Upper lobe of right lung (tissue), 1 donor: ENCODE measurements at regions not wholly inside any gene's neighbourhood (a gene's known extent, or its start where the extent isn't known, plus 50 kb on each side); places are given as distances from the start of the nearest gene placed in this dataset.

Source experiments
- ATAC-seq: fragments of 200-7000 bp; cut with Tn5 transposase; one replicate; pipeline ENCODE4 v1.9.1; 2020; ENCODE audit warnings: mild to moderate bottlenecking, moderate library complexity
- DNase-seq: peaks from one replicate; pipeline ENCODE4 v3.0.0-alpha.2; 2020
- H3K27ac ChIP-seq: fragments of 200-600 bp; one replicate; pipeline ENCODE4 v1.8.0; 2022
- H3K27me3 ChIP-seq: fragments of 200-600 bp; one replicate; pipeline ENCODE4 v1.8.0; 2022; ENCODE audit warnings: mild to moderate bottlenecking
- H3K36me3 ChIP-seq: fragments of 200-600 bp; one replicate; pipeline ENCODE4 v1.8.0; 2022
- H3K4me1 ChIP-seq: fragments of 200-600 bp; one replicate; pipeline ENCODE4 v1.8.0; 2022
- H3K4me3 ChIP-seq: fragments of 200-600 bp; one replicate; pipeline ENCODE4 v1.8.0; 2022; ENCODE audit warnings: mild to moderate bottlenecking
- H3K9me3 ChIP-seq: fragments of 200-600 bp; one replicate; pipeline ENCODE4 v1.8.0; 2022
- intact Hi-C: fragments of 100-400 bp; cut with DNase I; formaldehyde crosslinking; loops from one replicate; pipeline ENCODE4 v1.11.0; 2022
- TF ChIP-seq, protein P1 (sequence below): fragments of 200-600 bp; IDR thresholded peaks from one replicate; pipeline ENCODE4 v1.8.0; 2022; ENCODE audit warnings: antibody characterized with exemption
- donor health status: DM: no; HTN: yes; CAD: no; lungs with severe emphysema.

DNA sequence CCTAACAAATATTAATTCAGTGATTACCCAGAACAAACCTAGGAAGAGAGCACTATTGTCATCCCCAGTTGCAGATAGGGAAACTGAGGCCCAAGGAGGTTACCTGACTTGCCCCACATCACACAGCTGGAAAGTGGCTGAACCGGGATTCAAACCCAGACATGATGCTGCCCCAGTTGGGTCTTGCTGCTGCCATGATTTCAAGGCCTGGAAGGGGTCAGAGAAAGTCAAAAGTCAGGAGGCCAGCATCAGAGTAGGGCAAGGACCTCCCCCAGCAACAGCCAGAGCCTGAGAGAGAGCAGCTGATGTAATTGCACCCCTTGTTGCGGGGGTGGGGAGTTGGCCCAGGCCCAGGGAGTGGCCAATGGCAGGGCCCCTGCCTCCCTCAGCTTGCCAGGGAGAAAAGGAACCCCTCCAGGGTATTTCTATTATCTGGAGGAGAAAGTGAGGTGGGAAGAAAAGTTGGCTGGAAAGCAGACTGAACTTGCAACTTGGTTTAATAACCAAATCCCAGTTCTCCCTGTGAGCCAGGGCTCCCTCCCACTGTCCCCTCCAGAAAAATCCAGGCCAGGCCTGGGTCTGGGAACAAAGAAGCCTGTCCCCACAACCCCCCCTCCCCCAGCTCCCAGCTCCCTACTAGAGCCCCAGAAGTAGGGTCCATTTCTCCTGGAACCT lies 83.6 kb downstream of the MRPL14 start:
- no peaks in the 10 kb centered on the region for H3K4me1 ChIP-seq
- H3K9me3 ChIP-seq = no peaks in the 10 kb centered on the region
- H3K27ac ChIP-seq = no peak overlapping the region
- no peaks in the 10 kb centered on the region for H3K27me3 ChIP-seq
- DNase-seq (no peak), ATAC-seq (no peak)
- TF ChIP-seq, protein P1, sequence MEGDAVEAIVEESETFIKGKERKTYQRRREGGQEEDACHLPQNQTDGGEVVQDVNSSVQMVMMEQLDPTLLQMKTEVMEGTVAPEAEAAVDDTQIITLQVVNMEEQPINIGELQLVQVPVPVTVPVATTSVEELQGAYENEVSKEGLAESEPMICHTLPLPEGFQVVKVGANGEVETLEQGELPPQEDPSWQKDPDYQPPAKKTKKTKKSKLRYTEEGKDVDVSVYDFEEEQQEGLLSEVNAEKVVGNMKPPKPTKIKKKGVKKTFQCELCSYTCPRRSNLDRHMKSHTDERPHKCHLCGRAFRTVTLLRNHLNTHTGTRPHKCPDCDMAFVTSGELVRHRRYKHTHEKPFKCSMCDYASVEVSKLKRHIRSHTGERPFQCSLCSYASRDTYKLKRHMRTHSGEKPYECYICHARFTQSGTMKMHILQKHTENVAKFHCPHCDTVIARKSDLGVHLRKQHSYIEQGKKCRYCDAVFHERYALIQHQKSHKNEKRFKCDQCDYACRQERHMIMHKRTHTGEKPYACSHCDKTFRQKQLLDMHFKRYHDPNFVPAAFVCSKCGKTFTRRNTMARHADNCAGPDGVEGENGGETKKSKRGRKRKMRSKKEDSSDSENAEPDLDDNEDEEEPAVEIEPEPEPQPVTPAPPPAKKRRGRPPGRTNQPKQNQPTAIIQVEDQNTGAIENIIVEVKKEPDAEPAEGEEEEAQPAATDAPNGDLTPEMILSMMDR = no peak
- no peak overlapping the region for H3K4me3 ChIP-seq
- intact Hi-C loops = no loop called here
- H3K36me3 ChIP-seq = no peaks in the 10 kb centered on the region

DNA sequence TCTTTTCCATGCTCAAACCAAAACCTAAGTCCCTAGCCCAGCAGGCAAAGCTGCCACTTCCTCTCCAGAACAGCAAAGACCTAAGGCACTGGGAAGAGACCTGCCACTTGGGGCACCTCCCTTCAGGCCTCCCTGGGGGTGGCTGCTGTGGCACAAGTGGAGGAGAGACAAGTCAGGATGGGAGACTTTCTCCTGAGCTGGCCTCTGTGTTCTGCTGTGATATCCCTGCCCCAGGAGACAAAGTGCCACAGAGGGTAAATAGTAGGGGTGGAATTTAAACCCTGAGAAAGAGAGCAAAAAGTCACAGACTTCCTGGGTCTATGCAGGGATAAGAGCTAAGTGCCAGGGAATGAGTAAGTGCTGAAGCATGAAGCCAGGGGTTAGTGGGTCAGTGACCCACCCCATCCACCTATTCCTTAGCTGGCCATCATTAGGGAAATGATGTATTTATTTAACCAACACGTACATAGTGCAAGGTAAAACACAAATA lies 84.2 kb downstream of the MRPL14 start:
- Histone ChIP-seq H3K36me3 (no peaks in the 10 kb centered on the region), H3K27me3 (no peaks in the 10 kb centered on the region), H3K9me3 (no peaks in the 10 kb centered on the region), H3K4me3 (no peak overlapping the region), H3K4me1 (no peaks in the 10 kb centered on the region), H3K27ac (no peak overlapping the region)
- ATAC-seq (no peak), DNase-seq (no peak)
- intact Hi-C loops = no loop called here
- TF ChIP-seq, protein P1 = no peak

DNA sequence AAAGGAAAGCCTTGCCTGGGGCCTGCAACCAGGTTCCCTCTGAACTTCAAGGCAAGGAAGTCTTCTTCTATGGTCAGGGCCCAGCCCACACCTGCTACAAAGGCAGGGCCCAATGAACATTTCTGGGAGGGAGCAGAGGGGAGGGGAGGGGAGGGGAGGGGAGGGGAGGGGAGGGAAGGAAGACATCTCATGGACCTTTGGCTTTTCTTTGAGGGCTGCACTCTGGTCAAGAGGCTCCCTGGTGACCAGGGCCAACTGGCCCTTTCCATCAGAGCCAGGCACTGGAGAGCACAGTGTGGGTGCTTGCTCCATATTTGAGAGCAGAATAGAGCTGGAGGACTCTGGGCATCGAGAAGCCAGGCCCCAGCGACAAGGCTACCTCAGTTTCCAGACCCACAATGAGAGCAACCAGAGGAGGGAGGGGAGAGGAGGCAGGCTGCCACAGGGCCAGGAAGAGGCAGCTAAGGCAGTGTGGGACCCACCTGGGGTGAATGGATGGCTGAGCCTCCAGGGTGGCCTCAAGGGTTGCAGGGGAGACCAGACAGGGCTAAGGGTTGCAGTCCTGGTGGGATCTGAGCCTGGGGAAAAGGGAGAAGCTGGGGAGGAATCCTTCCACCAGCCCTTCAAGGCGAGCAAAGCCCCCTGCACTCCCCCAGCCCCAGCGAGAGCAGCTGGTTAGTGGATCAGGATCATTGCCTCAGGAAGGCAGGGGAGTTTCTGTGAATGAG lies 84.8 kb downstream of the MRPL14 start:
- Histone ChIP-seq H3K4me3 (no peak overlapping the region), H3K36me3 (no peaks in the 10 kb centered on the region), H3K9me3 (no peaks in the 10 kb centered on the region), H3K27me3 (no peaks in the 10 kb centered on the region), H3K4me1 (no peaks in the 10 kb centered on the region), H3K27ac (no peak overlapping the region)
- DNase-seq = no peak
- ATAC-seq = no peak
- intact Hi-C loops = no loop called here
- TF ChIP-seq, protein P1 = no peak

DNA sequence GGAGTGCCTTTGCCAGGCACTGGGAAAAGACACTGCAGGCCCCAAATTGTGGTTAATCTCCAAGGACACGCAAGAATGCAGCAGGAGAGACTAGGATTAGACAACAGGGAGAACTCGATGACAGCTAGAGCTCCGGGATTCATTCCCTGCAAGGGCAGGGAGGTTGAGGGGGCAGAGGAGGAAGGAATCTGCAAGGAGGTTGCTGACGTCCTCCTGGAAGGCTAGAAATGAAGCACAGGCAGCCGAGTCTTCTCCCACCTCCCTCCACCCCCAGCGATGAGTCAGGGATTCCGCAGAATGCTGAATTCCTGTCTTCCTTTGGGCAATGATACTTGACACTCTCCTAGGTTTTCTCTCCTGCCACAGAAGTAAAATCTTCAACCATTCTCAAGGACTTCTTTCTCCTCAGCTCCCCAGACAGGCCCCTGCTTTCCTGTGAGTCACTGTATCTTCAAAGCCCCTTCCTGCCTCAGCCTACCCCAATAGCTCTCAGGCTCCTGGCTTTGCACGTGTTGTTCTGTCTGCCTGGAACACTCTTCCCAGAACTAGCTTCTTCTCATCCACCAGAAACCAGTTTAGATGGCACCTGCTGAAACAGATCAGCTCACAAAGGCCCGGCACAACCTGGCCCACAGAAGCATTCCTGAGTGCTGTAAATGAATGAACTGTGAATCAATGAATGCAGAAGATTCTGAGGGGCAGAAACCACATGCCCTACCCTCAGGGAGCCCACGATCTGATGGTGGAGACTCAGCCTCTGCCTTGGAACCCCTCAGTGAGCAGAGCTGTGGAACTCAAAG lies 85.6 kb downstream of the MRPL14 start:
- ATAC-seq = no peak
- H3K9me3 ChIP-seq = no peaks in the 10 kb centered on the region
- no peak for DNase-seq
- no peak overlapping the region for H3K4me3 ChIP-seq
- TF ChIP-seq, protein P1 = no peak
- H3K4me1 ChIP-seq = no peaks in the 10 kb centered on the region
- H3K36me3 ChIP-seq = no peaks in the 10 kb centered on the region
- intact Hi-C loops = no loop called here
- H3K27ac ChIP-seq = no peak overlapping the region
- no peaks in the 10 kb centered on the region for H3K27me3 ChIP-seq

DNA sequence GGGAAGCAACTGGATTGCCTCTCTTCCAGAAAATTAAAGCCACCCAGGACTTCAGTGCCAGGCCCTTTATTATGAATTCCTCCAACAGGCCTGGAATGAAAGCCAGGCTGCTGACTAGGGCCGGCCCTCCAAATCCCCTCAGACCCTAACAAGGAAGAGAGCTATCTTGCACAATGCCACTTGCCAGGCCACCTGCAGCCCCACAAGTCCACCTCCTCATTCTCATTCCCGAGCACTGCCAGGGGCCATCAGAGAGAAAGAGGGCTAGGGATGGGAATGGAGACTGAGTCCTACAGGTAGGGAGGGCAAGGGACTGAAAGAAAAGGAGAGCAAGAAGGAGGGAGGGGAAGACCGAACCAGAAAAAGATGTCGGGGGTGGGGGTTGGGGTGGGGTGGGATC lies 86.5 kb downstream of the MRPL14 start:
- ATAC-seq = no peak
- TF ChIP-seq, protein P1 = no peak

More for the DNA sequence above, 86.5 kb downstream of the MRPL14 start:
- Histone ChIP-seq H3K9me3 (no peaks in the 10 kb centered on the region), H3K36me3 (no peaks in the 10 kb centered on the region), H3K27me3 (no peaks in the 10 kb centered on the region), H3K4me3 (no peak overlapping the region), H3K4me1 (peaks cover 4% of the 10 kb centered on the region), H3K27ac (no peak overlapping the region)
- DNase-seq = peak; percentile 34
- intact Hi-C loops = no loop called here
